H7 (cell line): ENCODE measurements at regions not wholly inside any gene's neighbourhood (a gene's known extent, or its start where the extent isn't known, plus 50 kb on each side); places are given as distances from the start of the nearest gene placed in this dataset.

Experiments
- DNase-seq: peaks from one replicate; pipeline ENCODE4 v3.0.0; 2012
- H3K27me3 ChIP-seq: 2 replicates; pipeline ENCODE4 v1.6.0; 2011; ENCODE audit warnings: mild to moderate bottlenecking, low read length; ENCODE audit not compliant: control insufficient read depth, insufficient read depth
- H3K36me3 ChIP-seq: replicated peaks from 2 replicates; pipeline ENCODE4 v1.5.1; 2011; ENCODE audit warnings: low read length; ENCODE audit not compliant: control insufficient read depth, insufficient read depth
- H3K4me3 ChIP-seq: 2 replicates; pipeline ENCODE4 v1.5.1; 2011; ENCODE audit warnings: low read depth, mild to moderate bottlenecking, control low read depth, low read length, moderate library complexity; ENCODE audit not compliant: insufficient read depth

DNA sequence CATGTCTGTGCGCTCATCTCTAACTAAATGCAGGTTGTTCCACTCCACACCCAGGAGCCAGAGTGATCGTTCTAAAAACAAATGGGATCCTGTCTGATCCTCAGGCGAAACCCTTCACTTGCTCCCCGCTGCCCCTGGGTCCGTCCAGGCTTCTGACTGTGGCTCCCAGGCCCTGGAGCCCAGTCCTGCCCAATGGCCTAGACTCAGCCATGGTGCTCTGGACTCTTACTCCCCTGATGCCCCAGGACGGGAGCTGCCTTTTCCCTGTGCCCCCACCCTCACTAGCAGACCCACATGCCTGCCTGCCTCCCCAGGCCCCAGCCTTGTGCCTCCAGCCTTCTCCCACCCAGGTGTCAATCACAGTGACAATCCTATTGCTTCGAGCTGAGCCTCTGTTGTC, 256.7 kb downstream of the BMP7 start:
- Histone ChIP-seq H3K4me3 (no peak overlapping the region), H3K27me3 (no peaks in the 10 kb centered on the region; the same call in 1 of the 2 replicates), H3K36me3 (no peaks in the 10 kb centered on the region)
- DNase-seq, result no peak

GRCh38 chr20:57012691-57013090, 253.8 kb downstream of the BMP7 start:
- H3K36me3 ChIP-seq, result no peaks in the 10 kb centered on the region
- H3K27me3 ChIP-seq, result no peaks in the 10 kb centered on the region; the same call in 1 of the 2 replicates
- no peak for DNase-seq
- no peak overlapping the region for H3K4me3 ChIP-seq

GRCh38 chr20:57013217-57013616, 253.2 kb downstream of the BMP7 start:
- DNase-seq, result no peak
- Histone ChIP-seq H3K4me3 (no peak overlapping the region), H3K27me3 (no peaks in the 10 kb centered on the region; the same call in 1 of the 2 replicates)

GRCh38 chr20:57013741-57014140, 252.7 kb downstream of the BMP7 start:
- H3K27me3 ChIP-seq, result no peaks in the 10 kb centered on the region; the same call in 1 of the 2 replicates
- peak; percentile 91 for DNase-seq
- H3K36me3 ChIP-seq, result no peaks in the 10 kb centered on the region
- no peak overlapping the region for H3K4me3 ChIP-seq

More at GRCh38 chr20:57013217-57013616, 253.2 kb downstream of the BMP7 start:
- no peaks in the 10 kb centered on the region for H3K36me3 ChIP-seq

DNA sequence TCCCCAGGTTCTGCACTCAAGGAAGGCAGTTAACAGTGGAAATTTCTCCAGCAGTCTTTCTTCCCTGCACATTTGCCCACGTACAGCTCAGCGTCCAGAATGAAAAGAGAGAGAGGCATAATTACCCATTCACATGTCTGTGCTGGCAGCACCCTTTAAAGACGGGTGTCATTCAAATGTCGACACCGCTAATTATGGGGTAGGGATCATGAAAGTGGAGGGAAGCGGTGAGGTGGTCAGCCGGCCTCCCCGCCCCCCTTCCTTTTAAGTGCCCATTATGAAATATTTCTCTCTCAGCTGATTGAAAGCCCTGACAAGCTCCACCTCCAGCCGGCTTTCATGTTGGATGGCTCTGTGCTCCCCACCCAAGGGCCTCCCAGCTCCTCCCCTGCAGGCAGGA, 246.1 kb downstream of the BMP7 start:
- DNase-seq, result no peak
- Histone ChIP-seq H3K27me3 (no peaks in the 10 kb centered on the region), H3K36me3 (no peaks in the 10 kb centered on the region), H3K4me3 (no peak overlapping the region)

- no peaks in the 10 kb centered on the region for H3K27me3 ChIP-seq
- peak; percentile 91 for DNase-seq
- H3K36me3 ChIP-seq, result no peaks in the 10 kb centered on the region
- no peak overlapping the region for H3K4me3 ChIP-seq
Observed at GRCh38 chr20:57022306-57022705, 244.1 kb downstream of the BMP7 start.

DNA sequence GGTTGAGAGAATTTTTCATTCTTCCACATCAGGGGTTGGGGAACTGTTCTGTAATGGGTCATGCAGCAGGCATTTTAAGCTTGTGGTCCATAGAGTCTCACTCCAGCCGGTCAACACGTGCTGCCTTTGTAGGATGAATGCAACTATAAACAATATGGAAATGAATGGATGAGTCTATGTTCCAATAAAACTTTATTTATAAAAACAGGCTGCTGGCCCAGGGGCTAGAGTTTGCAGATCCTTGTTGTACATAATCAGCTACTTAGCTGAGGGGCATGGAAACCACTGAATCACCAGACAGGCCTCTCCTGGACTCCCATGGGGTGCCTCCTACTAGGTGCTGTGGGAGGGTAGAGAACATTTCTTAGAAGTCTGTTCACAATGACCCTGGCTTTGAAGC, 243.4 kb downstream of the BMP7 start:
- DNase-seq, result no peak
- no peaks in the 10 kb centered on the region for H3K36me3 ChIP-seq
- H3K27me3 ChIP-seq, result no peaks in the 10 kb centered on the region
- H3K4me3 ChIP-seq, result no peak overlapping the region

GRCh38 chr20:57023997-57024396, 242.4 kb downstream of the BMP7 start:
- DNase-seq, result no peak
- H3K36me3 ChIP-seq, result no peaks in the 10 kb centered on the region
- H3K27me3 ChIP-seq, result no peaks in the 10 kb centered on the region
- no peak overlapping the region for H3K4me3 ChIP-seq

GRCh38 chr20:57024849-57025248, 241.6 kb downstream of the BMP7 start:
- H3K4me3 ChIP-seq, result no peak overlapping the region
- H3K27me3 ChIP-seq, result no peaks in the 10 kb centered on the region
- H3K36me3 ChIP-seq, result no peaks in the 10 kb centered on the region
- no peak for DNase-seq

DNA sequence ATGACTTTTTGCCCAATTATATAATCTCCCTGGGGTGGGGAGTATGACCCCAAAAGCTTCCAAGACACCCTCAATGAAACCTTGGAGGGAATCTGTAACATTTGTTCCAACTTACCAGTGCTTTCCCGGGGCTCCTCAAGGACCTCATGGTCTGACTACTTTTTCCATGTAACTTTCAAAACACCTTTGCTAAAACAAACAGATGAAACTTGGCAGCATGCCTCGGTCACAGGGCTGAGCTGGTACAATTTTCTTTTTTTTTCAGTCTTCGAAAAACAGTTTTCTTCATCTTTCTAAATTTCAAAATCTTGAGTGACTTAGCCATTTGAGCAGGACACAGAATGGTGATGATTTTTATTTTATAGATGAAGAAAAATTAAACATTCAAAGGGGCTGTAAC, 241.2 kb downstream of the BMP7 start:
- no peaks in the 10 kb centered on the region for H3K36me3 ChIP-seq
- no peaks in the 10 kb centered on the region for H3K27me3 ChIP-seq
- no peak overlapping the region for H3K4me3 ChIP-seq
- no peak for DNase-seq

DNA sequence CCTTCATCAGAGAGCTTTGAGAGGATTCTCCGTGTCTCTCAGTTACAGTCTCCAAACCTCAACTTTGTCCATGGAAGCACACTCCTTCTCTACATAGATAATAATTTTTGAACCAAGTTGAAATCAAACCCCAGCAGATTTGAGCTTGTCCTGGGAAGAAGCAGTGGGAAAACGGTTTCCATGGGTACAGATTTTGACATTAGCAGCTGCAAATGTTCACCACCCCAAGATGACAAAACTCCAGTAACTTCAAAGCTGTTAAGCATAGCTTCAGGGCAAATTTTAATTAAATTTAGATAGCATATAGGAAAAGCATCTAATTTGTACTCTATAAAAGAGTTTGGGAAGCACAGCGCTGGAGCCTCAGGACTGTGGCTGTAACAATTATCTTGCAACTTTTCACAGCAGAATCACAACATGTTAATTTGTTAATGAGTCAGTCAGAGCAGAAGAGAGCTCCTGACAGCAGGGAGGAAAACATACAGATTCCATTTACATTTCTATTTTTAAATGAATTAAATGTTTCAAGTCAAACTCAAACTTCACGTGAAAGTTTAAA, 240.7 kb downstream of the BMP7 start:
- DNase-seq, result no peak

DNA sequence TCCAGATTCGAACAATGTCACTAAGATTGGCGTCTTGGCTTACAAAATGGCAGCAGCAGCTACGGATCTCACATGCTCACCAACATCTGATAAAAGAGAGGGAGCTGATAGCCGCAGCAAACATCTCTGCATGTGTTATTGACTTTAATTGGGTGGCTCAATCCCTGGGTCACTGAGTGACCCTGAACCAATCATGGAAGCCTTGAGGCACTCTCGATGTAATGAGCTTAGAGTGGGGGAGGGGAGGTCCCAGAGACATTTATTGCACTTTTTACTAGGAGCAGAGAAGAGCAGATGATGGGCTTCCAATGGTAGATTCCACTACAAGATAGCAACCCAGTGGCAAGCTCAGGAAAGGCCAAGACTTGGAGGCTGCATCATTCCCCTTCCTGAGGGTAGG, 238.7 kb downstream of the BMP7 start:
- H3K4me3 ChIP-seq, result no peak overlapping the region
- no peak for DNase-seq
- H3K27me3 ChIP-seq, result no peaks in the 10 kb centered on the region
- no peaks in the 10 kb centered on the region for H3K36me3 ChIP-seq

More for the DNA sequence above, 240.7 kb downstream of the BMP7 start:
- no peaks in the 10 kb centered on the region for H3K36me3 ChIP-seq
- no peak overlapping the region for H3K4me3 ChIP-seq
- no peaks in the 10 kb centered on the region for H3K27me3 ChIP-seq

DNA sequence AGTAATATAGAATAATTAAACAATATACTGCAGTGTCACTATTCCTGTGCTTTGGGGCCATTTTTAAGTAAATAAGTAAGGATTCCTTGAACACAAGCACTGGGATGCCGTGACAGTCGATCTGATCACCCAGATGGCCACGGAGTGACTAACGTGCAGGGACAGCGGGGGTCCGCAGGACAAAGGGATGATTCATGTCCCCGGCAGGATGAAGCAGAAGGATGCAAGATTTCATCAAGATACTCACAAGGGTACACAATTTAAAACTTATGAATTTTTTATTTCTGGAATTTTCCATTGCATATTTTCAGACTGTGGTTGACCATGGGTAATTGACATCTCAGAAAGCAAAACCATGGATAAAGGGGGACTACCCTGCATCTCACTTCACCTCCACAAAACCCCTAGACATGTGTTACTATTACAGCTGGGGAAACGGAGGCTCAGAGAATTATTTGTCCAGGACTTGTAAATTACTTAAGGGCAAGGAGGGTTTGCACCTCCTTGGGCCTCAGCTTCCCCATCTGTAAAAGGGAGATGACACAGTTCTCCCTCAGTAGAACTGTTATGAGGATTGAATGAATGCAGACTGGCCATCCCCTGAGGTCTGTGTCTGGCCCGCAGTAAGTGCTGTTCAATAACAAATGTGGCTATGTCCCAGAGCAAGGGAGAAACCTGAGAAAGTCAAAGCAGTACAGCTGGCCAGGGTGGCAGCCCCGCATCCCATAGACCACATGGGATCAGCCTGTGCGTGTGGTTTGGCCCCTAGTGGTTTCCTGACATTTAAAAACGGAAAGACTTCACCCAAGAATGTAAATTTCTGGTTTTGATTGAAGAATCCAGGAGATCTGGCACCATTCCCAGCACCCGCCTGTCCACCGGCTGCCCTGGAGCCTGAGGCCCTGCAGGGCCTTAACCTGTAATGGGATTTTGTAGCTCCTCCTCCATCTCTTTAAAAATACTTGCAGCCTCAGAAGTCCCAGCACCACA, 235.5 kb downstream of the BMP7 start:
- DNase-seq, result no peak
- Histone ChIP-seq H3K27me3 (no peaks in the 10 kb centered on the region), H3K4me3 (no peak overlapping the region), H3K36me3 (no peaks in the 10 kb centered on the region)

GRCh38 chr20:57031867-57032355, 234.5 kb downstream of the BMP7 start:
- no peak for DNase-seq
- H3K36me3 ChIP-seq, result no peaks in the 10 kb centered on the region
- no peaks in the 10 kb centered on the region for H3K27me3 ChIP-seq
- H3K4me3 ChIP-seq, result no peak overlapping the region

- no peaks in the 10 kb centered on the region for H3K27me3 ChIP-seq
- H3K36me3 ChIP-seq, result no peaks in the 10 kb centered on the region
- no peak overlapping the region for H3K4me3 ChIP-seq
- no peak for DNase-seq
Observed at GRCh38 chr20:57032847-57033246, 233.6 kb downstream of the BMP7 start.
